ENCODE measurements at regions not wholly inside any gene's neighbourhood (a gene's known extent, or its start where the extent isn't known, plus 50 kb on each side); places are given as distances from the start of the nearest gene placed in this dataset.

DNA sequence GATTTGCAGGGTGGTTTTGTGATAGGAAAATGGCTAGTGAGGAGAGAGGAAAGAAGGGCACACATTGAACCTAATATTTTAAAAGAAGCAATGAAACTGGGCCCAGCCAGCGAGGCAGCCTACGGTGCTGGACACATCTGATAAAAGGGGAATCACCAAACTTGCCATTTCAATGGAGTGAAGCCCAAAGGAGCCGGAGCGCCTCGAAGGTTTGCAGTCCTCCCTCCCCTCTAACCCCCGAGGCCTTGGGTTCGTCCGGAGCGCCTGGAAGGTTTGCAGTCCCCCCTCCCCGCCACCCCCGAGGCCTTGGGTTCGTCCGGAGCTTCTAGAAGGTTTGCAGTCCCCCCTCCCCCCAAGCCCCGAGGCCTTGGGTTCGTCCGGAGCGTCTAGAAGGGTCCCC is 132.6 kb downstream of the TENT4A start:
- no peak for TF ChIP-seq POLR2A (IDR thresholded peaks at IDR 0.05)
- TF ChIP-seq, protein P1, sequence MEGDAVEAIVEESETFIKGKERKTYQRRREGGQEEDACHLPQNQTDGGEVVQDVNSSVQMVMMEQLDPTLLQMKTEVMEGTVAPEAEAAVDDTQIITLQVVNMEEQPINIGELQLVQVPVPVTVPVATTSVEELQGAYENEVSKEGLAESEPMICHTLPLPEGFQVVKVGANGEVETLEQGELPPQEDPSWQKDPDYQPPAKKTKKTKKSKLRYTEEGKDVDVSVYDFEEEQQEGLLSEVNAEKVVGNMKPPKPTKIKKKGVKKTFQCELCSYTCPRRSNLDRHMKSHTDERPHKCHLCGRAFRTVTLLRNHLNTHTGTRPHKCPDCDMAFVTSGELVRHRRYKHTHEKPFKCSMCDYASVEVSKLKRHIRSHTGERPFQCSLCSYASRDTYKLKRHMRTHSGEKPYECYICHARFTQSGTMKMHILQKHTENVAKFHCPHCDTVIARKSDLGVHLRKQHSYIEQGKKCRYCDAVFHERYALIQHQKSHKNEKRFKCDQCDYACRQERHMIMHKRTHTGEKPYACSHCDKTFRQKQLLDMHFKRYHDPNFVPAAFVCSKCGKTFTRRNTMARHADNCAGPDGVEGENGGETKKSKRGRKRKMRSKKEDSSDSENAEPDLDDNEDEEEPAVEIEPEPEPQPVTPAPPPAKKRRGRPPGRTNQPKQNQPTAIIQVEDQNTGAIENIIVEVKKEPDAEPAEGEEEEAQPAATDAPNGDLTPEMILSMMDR (IDR thresholded peaks at IDR 0.05) = no peak

All from esophagus squamous epithelium (tissue), 4 donors.